Panc1 (cell line): ENCODE measurements at regions not wholly inside any gene's neighbourhood (a gene's known extent, or its start where the extent isn't known, plus 50 kb on each side); places are given as distances from the start of the nearest gene placed in this dataset.

Experiments used
- ATAC-seq: fragments of 200-7000 bp; cut with Tn5 transposase; 2 replicates; pipeline ENCODE4 v1.9.1; 2020; ENCODE audit warnings: mild to moderate bottlenecking, moderate library complexity
- BruUV-seq: library from RNA; stranded (reverse); fragments of 400-500 nt; replicated peaks from 2 replicates; lab custom pipeline; 2021; lab: Mats Ljungman, UMichigan
- CTCF ChIA-PET: fragments of 300-600 bp; sonication (Branson Sonifier 250); formaldehyde crosslinking; loops from one replicate; lab custom pipeline; 2022; ENCODE audit warnings: antibody characterized with exemption; lab: Charles Lee
- POLR2A ChIA-PET: fragments of 300-600 bp; sonication (Branson Sonifier 250); formaldehyde crosslinking; loops from one replicate; lab custom pipeline; 2022; ENCODE audit warnings: antibody characterized with exemption; lab: Charles Lee
- DNase-seq: peaks from one replicate; pipeline ENCODE4 v3.0.0-alpha.2; 2010; ENCODE audit warnings: low read depth, low spot score
- H3K27ac ChIP-seq: 2 replicates; pipeline ENCODE4 v1.5.1; 2011; ENCODE audit warnings: mild to moderate bottlenecking, low read length, inconsistent platforms
- H3K27me3 ChIP-seq: fragments of 200-500 bp; sonication (Bioruptor generic); 2 replicates; pipeline ENCODE4 v1.6.0; 2014; ENCODE audit warnings: low read length, inconsistent platforms; ENCODE audit not compliant: control insufficient read depth, insufficient read depth
- H3K36me3 ChIP-seq: fragments of 200-500 bp; sonication (Bioruptor generic); 2 replicates; pipeline ENCODE4 v1.5.1; 2014; ENCODE audit warnings: inconsistent platforms, mild to moderate bottlenecking, low read length, moderate library complexity; ENCODE audit not compliant: control insufficient read depth, insufficient read depth
- H3K4me1 ChIP-seq: 2 replicates; pipeline ENCODE4 v1.5.1; 2011; ENCODE audit warnings: inconsistent platforms, mild to moderate bottlenecking, low read length, moderate library complexity; ENCODE audit not compliant: control insufficient read depth, insufficient read depth
- H3K4me3 ChIP-seq, 2 experiments: 2 replicates each; pipeline ENCODE4 v1.5.1; 2011 to 2012; ENCODE audit warnings: low read depth in 2 of 2, low read length in 2 of 2, mild to moderate bottlenecking in 2 of 2, inconsistent platforms in 1 of 2, moderate library complexity in 1 of 2
- H3K9me3 ChIP-seq: fragments of 200-500 bp; sonication (Bioruptor generic); 2 replicates; pipeline ENCODE4 v1.5.1; 2014; ENCODE audit warnings: low read depth, mild to moderate bottlenecking, inconsistent platforms, low read length, moderate library complexity; ENCODE audit not compliant: control insufficient read depth, insufficient read depth
- CTCF ChIP-seq: fragments of 450-650 bp; IDR thresholded peaks from 2 replicates; pipeline ENCODE4 v1.5.1; 2017; ENCODE audit warnings: mild to moderate bottlenecking
- POLR2AphosphoS5 ChIP-seq: IDR thresholded peaks from 2 replicates; pipeline ENCODE4 v1.6.1; 2012; ENCODE audit warnings: mild to moderate bottlenecking, low read depth, low read length, moderate library complexity
- SIN3A ChIP-seq: IDR thresholded peaks from 2 replicates; pipeline ENCODE4 v1.6.1; 2012; ENCODE audit warnings: low read depth, mild to moderate bottlenecking, low read length, moderate library complexity, borderline replicate concordance; ENCODE audit not compliant: insufficient read depth
- TCF7L2 ChIP-seq: IDR thresholded peaks from 2 replicates; pipeline ENCODE4 v1.6.1; 2011; ENCODE audit warnings: mild to moderate bottlenecking, low read depth, low read length, inconsistent platforms
- in situ Hi-C: cut with HindIII; loops from 2 replicates; pipeline ENCODE4 v1.10.0; 2016; ENCODE audit warnings: low sequenced_read_pairs, low pct_unique_long_range_greater_than_20kb
- intact Hi-C: fragments of 100-400 bp; cut with micrococcal nuclease; formaldehyde crosslinking; loops from one replicate; pipeline ENCODE4 v1.10.0; 2022; ENCODE audit not compliant: unreplicated experiment
- TF ChIP-seq, protein P1 (sequence below), 2 experiments: IDR thresholded peaks; 2 replicates each; pipeline ENCODE4 v1.6.1; 2011 to 2012; ENCODE audit warnings: low read depth in 2 of 2, control low read depth in 1 of 2, low read length in 1 of 2, mild to moderate bottlenecking in 1 of 2, moderate library complexity in 1 of 2; ENCODE audit not compliant: insufficient read depth in 1 of 2

DNA sequence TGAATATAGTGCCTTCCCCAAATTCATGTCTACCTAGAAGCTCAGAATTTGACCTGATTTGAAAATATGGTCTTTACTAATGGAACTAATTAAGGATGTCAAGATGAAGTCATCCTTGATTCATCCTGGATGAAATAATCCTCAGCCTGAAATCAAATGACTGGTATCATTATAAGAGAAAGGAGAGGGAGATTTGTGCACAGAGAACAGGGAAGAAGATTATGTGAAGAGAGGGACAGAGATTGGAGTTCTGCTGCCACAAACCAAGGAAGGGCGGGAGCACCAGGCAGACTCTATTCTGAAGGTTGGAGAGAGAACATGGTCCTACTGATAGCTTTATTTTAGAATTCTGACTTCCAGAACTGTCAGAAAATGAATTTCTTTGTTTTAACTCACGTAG is 680.9 kb upstream of the AADAT start:
- H3K4me1 ChIP-seq = no peaks in the 10 kb centered on the region
- H3K4me3 ChIP-seq = no peak overlapping the region
- H3K9me3 ChIP-seq = no peaks in the 10 kb centered on the region
- no peaks in the 10 kb centered on the region for H3K36me3 ChIP-seq
- ATAC-seq (no peak), DNase-seq (no peak)
- BruUV-seq = no TSS peak
- H3K27ac ChIP-seq = no peak overlapping the region
- ChIA-PET CTCF (no interaction called here), POLR2A (no interaction called here)
- no peak for TF ChIP-seq SIN3A
- no peak for TF ChIP-seq CTCF
- no peak for TF ChIP-seq TCF7L2
- TF ChIP-seq POLR2AphosphoS5 = no peak
- TF ChIP-seq, protein P1, sequence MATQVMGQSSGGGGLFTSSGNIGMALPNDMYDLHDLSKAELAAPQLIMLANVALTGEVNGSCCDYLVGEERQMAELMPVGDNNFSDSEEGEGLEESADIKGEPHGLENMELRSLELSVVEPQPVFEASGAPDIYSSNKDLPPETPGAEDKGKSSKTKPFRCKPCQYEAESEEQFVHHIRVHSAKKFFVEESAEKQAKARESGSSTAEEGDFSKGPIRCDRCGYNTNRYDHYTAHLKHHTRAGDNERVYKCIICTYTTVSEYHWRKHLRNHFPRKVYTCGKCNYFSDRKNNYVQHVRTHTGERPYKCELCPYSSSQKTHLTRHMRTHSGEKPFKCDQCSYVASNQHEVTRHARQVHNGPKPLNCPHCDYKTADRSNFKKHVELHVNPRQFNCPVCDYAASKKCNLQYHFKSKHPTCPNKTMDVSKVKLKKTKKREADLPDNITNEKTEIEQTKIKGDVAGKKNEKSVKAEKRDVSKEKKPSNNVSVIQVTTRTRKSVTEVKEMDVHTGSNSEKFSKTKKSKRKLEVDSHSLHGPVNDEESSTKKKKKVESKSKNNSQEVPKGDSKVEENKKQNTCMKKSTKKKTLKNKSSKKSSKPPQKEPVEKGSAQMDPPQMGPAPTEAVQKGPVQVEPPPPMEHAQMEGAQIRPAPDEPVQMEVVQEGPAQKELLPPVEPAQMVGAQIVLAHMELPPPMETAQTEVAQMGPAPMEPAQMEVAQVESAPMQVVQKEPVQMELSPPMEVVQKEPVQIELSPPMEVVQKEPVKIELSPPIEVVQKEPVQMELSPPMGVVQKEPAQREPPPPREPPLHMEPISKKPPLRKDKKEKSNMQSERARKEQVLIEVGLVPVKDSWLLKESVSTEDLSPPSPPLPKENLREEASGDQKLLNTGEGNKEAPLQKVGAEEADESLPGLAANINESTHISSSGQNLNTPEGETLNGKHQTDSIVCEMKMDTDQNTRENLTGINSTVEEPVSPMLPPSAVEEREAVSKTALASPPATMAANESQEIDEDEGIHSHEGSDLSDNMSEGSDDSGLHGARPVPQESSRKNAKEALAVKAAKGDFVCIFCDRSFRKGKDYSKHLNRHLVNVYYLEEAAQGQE (IDR thresholded peaks at IDR 0.05; ENCODE audit: insufficient read depth in 1 of 2, low read depth in 2 of 2, low read length in 1 of 2) = no peak
- in situ Hi-C loops = no loop called here
- no peaks in the 10 kb centered on the region for H3K27me3 ChIP-seq
- intact Hi-C loops = no loop called here

- no peaks in the 10 kb centered on the region for H3K27me3 ChIP-seq
- ChIA-PET CTCF (no interaction called here), POLR2A (no interaction called here)
- H3K27ac ChIP-seq = no peak overlapping the region
- no peak for DNase-seq
- ATAC-seq = no peak
- no TSS peak for BruUV-seq
- TF ChIP-seq CTCF (no peak), SIN3A (no peak), TCF7L2 (no peak), POLR2AphosphoS5 (no peak)
- TF ChIP-seq, protein P1 (IDR thresholded peaks at IDR 0.05; ENCODE audit: insufficient read depth in 1 of 2, low read depth in 2 of 2, low read length in 1 of 2) = no peak
- H3K9me3 ChIP-seq = no peaks in the 10 kb centered on the region
- intact Hi-C loops (no loop called here), in situ Hi-C loops (no loop called here)
- no peaks in the 10 kb centered on the region for H3K36me3 ChIP-seq
- H3K4me1 ChIP-seq = no peaks in the 10 kb centered on the region
- no peak overlapping the region for H3K4me3 ChIP-seq
These were observed 680.1 kb upstream of the AADAT start for GRCh38 chr4:170769862-170770261.
